ENCODE measurements at regions not wholly inside any gene's neighbourhood (a gene's known extent, or its start where the extent isn't known, plus 50 kb on each side); places are given as distances from the start of the nearest gene placed in this dataset.

GRCh38 chr2:168355779-168356476 lies 100.1 kb upstream of the CERS6 start:
- TF ChIP-seq, protein P1, sequence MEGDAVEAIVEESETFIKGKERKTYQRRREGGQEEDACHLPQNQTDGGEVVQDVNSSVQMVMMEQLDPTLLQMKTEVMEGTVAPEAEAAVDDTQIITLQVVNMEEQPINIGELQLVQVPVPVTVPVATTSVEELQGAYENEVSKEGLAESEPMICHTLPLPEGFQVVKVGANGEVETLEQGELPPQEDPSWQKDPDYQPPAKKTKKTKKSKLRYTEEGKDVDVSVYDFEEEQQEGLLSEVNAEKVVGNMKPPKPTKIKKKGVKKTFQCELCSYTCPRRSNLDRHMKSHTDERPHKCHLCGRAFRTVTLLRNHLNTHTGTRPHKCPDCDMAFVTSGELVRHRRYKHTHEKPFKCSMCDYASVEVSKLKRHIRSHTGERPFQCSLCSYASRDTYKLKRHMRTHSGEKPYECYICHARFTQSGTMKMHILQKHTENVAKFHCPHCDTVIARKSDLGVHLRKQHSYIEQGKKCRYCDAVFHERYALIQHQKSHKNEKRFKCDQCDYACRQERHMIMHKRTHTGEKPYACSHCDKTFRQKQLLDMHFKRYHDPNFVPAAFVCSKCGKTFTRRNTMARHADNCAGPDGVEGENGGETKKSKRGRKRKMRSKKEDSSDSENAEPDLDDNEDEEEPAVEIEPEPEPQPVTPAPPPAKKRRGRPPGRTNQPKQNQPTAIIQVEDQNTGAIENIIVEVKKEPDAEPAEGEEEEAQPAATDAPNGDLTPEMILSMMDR (IDR thresholded peaks at IDR 0.05; ENCODE audit: insufficient read depth, low read depth, low read length) = no peak
- no peak for TF ChIP-seq EZH2 (IDR thresholded peaks at IDR 0.05; ENCODE audit: insufficient read depth, low read length)

Measured in astrocyte (in vitro differentiated cells and primary cell).